ENCODE measurements at regions not wholly inside any gene's neighbourhood (a gene's known extent, or its start where the extent isn't known, plus 50 kb on each side); places are given as distances from the start of the nearest gene placed in this dataset.

GRCh38 chr6:25154034-25154596 is 125.1 kb upstream of the CARMIL1 start:
- TF ChIP-seq FOXP2 (optimal IDR thresholded peaks at IDR 0.05; ENCODE audit: borderline replicate concordance, extremely low read depth, extremely low read length, insufficient read depth): no peak
- TF ChIP-seq REST (IDR thresholded peaks at IDR 0.05; ENCODE audit: insufficient read depth in 1 of 2, low read depth in 2 of 2, low read length in 2 of 2): no peak
- no peak for TF ChIP-seq POLR2AphosphoS5 (IDR thresholded peaks at IDR 0.05; ENCODE audit: low read depth, low read length)
- TF ChIP-seq SIN3A (IDR thresholded peaks at IDR 0.05; ENCODE audit: borderline replicate concordance, insufficient read depth, low read length): no peak
- no peak for TF ChIP-seq TAF1 (IDR thresholded peaks at IDR 0.05; ENCODE audit: borderline replicate concordance, insufficient read depth, low read length)

GRCh38 chr6:25155211-25155610 is 124.0 kb upstream of the CARMIL1 start:
- TF ChIP-seq REST (IDR thresholded peaks at IDR 0.05; ENCODE audit: insufficient read depth in 1 of 2, low read depth in 2 of 2, low read length in 2 of 2) (no peak), TAF1 (IDR thresholded peaks at IDR 0.05; ENCODE audit: borderline replicate concordance, insufficient read depth, low read length) (no peak), FOXP2 (optimal IDR thresholded peaks at IDR 0.05; ENCODE audit: borderline replicate concordance, extremely low read depth, extremely low read length, insufficient read depth) (no peak), POLR2AphosphoS5 (IDR thresholded peaks at IDR 0.05; ENCODE audit: low read depth, low read length) (no peak), SIN3A (IDR thresholded peaks at IDR 0.05; ENCODE audit: borderline replicate concordance, insufficient read depth, low read length) (no peak)

- TF ChIP-seq FOXP2 (optimal IDR thresholded peaks at IDR 0.05; ENCODE audit: borderline replicate concordance, extremely low read depth, extremely low read length, insufficient read depth) (no peak), SIN3A (IDR thresholded peaks at IDR 0.05; ENCODE audit: borderline replicate concordance, insufficient read depth, low read length) (no peak), TAF1 (IDR thresholded peaks at IDR 0.05; ENCODE audit: borderline replicate concordance, insufficient read depth, low read length) (no peak), REST (IDR thresholded peaks at IDR 0.05; ENCODE audit: insufficient read depth in 1 of 2, low read depth in 2 of 2, low read length in 2 of 2) (no peak), POLR2AphosphoS5 (IDR thresholded peaks at IDR 0.05; ENCODE audit: low read depth, low read length) (no peak)
Observed at GRCh38 chr6:25156123-25156522, 123.1 kb upstream of the CARMIL1 start.

GRCh38 chr6:25157183-25157582 is 122.0 kb upstream of the CARMIL1 start:
- TF ChIP-seq FOXP2 (optimal IDR thresholded peaks at IDR 0.05; ENCODE audit: borderline replicate concordance, extremely low read depth, extremely low read length, insufficient read depth): no peak
- no peak for TF ChIP-seq REST (IDR thresholded peaks at IDR 0.05; ENCODE audit: insufficient read depth in 1 of 2, low read depth in 2 of 2, low read length in 2 of 2)
- TF ChIP-seq TAF1 (IDR thresholded peaks at IDR 0.05; ENCODE audit: borderline replicate concordance, insufficient read depth, low read length): no peak
- TF ChIP-seq POLR2AphosphoS5 (IDR thresholded peaks at IDR 0.05; ENCODE audit: low read depth, low read length): no peak

GRCh38 chr6:25157842-25158241 is 121.3 kb upstream of the CARMIL1 start:
- TF ChIP-seq SIN3A (IDR thresholded peaks at IDR 0.05; ENCODE audit: borderline replicate concordance, insufficient read depth, low read length) (no peak), POLR2AphosphoS5 (IDR thresholded peaks at IDR 0.05; ENCODE audit: low read depth, low read length) (no peak), FOXP2 (optimal IDR thresholded peaks at IDR 0.05; ENCODE audit: borderline replicate concordance, extremely low read depth, extremely low read length, insufficient read depth) (no peak), REST (IDR thresholded peaks at IDR 0.05; ENCODE audit: insufficient read depth in 1 of 2, low read depth in 2 of 2, low read length in 2 of 2) (no peak), TAF1 (IDR thresholded peaks at IDR 0.05; ENCODE audit: borderline replicate concordance, insufficient read depth, low read length) (no peak)
